ENCODE measurements at regions not wholly inside any gene's neighbourhood (a gene's known extent, or its start where the extent isn't known, plus 50 kb on each side); places are given as distances from the start of the nearest gene placed in this dataset.
A peak's percentile ranks its signal among the peaks of the same experiment; 100 is the strongest.
"Not testable (repeated sequence)": the region's sequence is repeated elsewhere in the genome, so short reads cannot be mapped to it uniquely, and the experiment has no call there.

GRCh38 chr12:131242741-131243496 is 289.2 kb downstream of the ADGRD1 start:
- DNase-seq (ENCODE audit: low read depth, low spot score): peak; percentile 79
- in situ Hi-C loops (cut with HindIII; ENCODE audit: low pct_unique_long_range_greater_than_20kb, low sequenced_read_pairs): no loop called here

DNA sequence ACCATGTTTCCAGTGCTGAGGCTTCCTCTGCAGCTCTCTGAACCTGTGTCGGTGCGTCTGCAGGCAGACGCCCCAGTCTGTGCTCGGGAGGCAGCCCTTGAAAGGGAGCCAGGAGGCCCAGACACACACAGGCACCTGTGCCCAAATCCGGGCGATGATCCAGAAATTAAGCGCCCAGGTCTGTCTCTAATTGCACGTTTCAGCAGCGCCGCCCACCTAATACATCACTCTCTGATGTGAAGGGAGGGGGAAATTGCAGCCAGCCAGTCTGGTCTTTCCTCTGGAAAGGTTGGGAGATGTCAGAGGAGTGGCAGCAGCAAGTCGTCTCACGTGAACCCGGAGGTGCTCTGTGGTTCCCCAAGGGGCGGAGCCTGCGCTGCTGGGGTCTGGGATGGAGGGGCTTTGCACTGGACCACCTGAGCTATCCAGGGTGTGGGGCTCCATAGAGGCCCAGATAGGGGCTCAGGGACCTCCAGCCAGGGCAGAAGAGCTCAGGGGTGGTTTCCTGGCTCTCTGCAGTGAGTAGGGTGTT is 290.5 kb downstream of the ADGRD1 start:
- DNase-seq (ENCODE audit: low read depth, low spot score); in situ Hi-C loops (cut with HindIII; ENCODE audit: low pct_unique_long_range_greater_than_20kb, low sequenced_read_pairs): not testable (repeated sequence)

- DNase-seq (ENCODE audit: low read depth, low spot score); in situ Hi-C loops (cut with HindIII; ENCODE audit: low pct_unique_long_range_greater_than_20kb, low sequenced_read_pairs): not testable (repeated sequence)
These were observed 291.5 kb downstream of the ADGRD1 start for GRCh38 chr12:131245161-131245560.

DNA sequence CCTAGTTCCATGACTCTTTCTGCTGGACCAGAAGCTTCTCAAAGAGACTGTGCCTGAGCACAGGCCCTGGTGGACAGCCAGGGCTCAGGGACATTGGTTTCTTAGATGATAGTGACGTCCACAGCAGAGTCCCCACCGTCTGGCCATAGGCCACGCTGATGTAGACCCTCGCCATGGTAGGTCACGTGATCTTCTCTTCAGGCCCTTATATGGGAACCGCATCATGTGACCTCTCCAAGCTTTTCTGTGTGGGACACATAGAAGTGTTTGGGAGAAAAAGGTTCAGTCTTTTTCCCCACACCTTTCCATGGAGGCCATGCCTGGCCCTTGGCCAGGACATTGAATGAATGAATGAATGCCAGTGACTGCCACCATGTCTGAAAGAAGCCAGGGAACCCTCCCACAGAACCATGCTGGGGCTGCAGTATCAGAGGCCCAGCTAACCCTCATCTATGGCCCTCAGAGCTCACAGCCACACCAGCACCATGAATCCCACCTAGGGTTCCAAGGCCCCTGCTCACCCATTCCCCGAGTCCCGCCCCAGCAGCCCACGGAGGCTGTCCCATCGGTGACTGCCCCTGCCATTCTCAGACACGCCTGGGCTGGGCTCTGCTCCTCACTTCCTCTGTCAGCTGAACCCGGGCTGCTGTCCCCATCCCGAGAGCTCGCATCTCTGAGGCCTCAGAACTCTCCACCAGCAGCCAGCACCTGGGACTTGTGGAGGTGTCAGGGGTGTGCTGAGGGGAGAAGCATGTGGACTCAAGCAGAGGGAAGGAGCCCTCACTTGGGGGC is 292.1 kb downstream of the ADGRD1 start:
- in situ Hi-C loops (cut with HindIII; ENCODE audit: low pct_unique_long_range_greater_than_20kb, low sequenced_read_pairs): no loop called here
- no peak for DNase-seq (ENCODE audit: low read depth, low spot score)

DNA sequence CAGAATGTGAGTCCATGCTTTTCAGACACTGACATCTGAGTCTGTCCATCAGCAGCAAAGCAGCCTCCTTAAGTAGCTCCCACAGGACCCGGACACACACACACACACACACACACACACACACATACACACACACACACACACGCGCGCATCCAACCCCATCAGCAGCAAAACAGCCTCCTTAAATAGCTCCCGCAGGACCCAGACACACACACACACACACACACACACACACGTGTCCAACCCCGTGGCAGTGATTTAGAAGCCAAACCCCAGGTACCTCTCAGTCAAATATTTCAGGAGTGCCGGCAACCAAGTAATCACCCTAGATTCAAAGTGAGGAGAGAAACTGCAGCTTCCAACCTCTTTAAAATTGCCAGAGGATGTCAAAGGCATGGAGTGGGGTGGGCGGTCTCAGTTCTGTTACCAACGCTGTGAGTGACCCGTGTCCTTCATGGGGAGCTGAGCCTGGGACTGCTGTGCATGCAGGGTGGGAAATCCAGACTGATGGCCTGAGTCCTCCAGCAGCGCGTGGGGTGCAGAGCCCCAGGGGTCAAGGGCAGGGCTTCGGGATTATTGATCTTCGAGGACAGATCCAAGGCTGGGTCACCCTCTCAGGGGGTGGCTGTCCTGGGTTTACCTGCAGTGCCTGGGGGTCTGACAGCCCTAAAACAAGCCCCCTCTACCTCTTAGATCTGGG is 293.5 kb downstream of the ADGRD1 start:
- in situ Hi-C loops (cut with HindIII; ENCODE audit: low pct_unique_long_range_greater_than_20kb, low sequenced_read_pairs); DNase-seq (ENCODE audit: low read depth, low spot score): not testable (repeated sequence)

- in situ Hi-C loops (cut with HindIII; ENCODE audit: low pct_unique_long_range_greater_than_20kb, low sequenced_read_pairs): not testable (repeated sequence)
These were observed 294.2 kb downstream of the ADGRD1 start for GRCh38 chr12:131247875-131248274.

DNA sequence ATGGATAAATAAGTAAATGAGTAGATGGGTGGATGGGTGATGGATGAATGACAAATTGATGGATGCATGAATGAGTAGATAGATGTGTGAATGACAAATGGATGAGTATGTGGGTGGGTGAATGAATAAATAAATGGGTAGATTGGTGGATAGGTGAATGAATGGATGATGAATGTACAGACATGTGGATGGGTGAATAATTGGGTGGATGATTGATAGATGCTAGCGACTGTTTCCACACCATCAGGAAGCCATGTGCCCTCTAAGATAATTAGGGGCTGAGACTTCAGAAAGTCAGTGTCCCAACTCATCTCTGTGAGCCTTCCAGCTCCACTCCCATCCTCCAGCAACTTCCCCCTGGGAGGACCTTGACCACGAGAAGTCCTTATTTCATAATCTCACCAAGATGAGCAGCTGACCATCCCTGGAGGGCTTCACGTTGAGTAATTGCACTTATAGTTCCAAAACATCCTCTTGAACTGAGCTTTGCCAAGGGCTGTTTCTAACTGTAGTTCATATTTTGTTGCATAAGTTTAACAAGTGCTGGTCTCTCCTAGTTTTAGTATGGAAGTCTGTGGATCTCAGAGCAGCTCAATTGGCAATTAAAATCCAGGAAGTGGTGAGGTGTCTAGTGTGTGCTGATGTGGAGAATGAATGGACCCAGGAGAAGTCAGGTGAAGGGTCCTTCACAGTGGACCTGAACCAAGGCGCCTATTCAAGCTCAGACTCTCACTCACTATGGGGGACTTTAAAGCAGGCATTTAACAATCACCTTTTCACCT is 295.7 kb downstream of the ADGRD1 start:
- in situ Hi-C loops (cut with HindIII; ENCODE audit: low pct_unique_long_range_greater_than_20kb, low sequenced_read_pairs): no loop called here
- no peak for DNase-seq (ENCODE audit: low read depth, low spot score)

More at GRCh38 chr12:131247875-131248274, 294.2 kb downstream of the ADGRD1 start:
- not testable (repeated sequence) for DNase-seq (ENCODE audit: low read depth, low spot score)

DNA sequence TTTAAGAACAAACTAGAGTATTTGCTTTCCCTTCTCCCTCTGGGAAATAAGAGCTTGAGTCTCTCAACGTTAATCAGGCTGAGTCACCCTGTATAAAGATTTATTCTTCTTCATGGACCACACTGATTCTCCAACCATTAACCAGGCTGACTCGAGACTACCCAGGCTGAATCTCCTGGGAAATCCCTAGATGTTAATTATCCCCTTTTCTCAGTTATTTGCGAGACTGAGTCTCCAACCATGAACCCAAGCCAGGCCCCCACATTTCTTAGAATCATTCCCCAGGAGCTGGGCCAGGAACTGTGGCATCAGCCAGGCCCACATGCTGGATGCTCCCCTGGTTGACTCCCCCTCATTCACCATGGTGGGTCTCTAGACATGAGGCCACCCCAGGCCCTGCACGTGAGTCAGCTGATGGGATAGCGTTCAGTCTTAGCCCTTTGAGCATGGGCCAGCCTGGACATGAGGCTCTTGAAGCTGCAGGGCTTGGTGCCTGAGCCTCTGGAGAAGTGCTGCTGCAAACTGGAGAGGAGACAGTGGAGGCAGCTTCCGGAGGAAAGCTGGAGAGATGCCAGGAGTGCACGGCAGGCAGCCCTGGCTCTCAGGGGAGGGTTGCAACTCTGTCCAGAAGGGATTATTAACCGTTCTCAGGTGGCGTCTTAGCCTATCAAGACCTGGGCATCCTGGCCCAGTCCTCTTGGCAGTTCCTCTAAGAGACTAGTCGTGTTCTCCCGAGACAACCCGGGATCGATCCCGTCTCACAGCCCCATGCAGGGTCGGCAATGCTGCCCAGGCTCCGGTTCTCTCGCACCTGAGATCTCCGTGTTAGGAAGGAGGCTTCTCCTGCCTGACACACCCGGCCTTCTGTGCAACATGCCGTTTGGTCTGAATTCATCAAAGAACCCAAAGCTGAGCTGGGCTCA is 296.6 kb downstream of the ADGRD1 start:
- no peak for DNase-seq (ENCODE audit: low read depth, low spot score)
- in situ Hi-C loops (cut with HindIII; ENCODE audit: low pct_unique_long_range_greater_than_20kb, low sequenced_read_pairs): no loop called here

- in situ Hi-C loops (cut with HindIII; ENCODE audit: low pct_unique_long_range_greater_than_20kb, low sequenced_read_pairs): no loop called here
- no peak for DNase-seq (ENCODE audit: low read depth, low spot score)
These were observed 297.2 kb downstream of the ADGRD1 start for GRCh38 chr12:131250951-131251315.

- in situ Hi-C loops (cut with HindIII; ENCODE audit: low pct_unique_long_range_greater_than_20kb, low sequenced_read_pairs): no loop called here
These were observed 297.8 kb downstream of the ADGRD1 start for GRCh38 chr12:131251336-131252101.

GRCh38 chr12:131253376-131254026 is 299.8 kb downstream of the ADGRD1 start:
- in situ Hi-C loops (cut with HindIII; ENCODE audit: low pct_unique_long_range_greater_than_20kb, low sequenced_read_pairs): no loop called here
- no peak for DNase-seq (ENCODE audit: low read depth, low spot score)

More at GRCh38 chr12:131251336-131252101, 297.8 kb downstream of the ADGRD1 start:
- peak; percentile 21 for DNase-seq (ENCODE audit: low read depth, low spot score)

- DNase-seq (ENCODE audit: low read depth, low spot score): no peak
- in situ Hi-C loops (cut with HindIII; ENCODE audit: low pct_unique_long_range_greater_than_20kb, low sequenced_read_pairs): no loop called here
These were observed 300.7 kb downstream of the ADGRD1 start for GRCh38 chr12:131254374-131254773.

DNA sequence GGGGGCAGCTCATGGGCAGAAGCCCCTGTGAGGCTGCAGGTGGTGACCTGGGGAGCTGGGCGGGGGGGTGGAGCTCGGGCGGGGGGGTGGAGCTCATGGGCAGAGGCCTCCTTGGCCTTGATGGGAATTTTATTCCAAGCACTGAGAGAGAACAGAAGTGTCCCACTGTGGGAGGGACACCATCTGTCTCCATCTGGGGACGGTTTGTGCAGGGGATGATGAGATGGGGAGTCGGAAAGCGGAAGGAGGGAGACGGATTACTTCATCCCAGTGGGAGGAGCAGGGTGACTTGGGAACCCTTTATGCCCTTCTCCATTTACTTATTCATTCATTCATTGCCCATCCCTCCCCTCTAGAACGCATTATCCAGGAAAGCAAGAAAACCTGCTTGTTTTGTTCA is 304.7 kb downstream of the ADGRD1 start:
- in situ Hi-C loops (cut with HindIII; ENCODE audit: low pct_unique_long_range_greater_than_20kb, low sequenced_read_pairs): no loop called here
- DNase-seq (ENCODE audit: low read depth, low spot score): no peak

DNA sequence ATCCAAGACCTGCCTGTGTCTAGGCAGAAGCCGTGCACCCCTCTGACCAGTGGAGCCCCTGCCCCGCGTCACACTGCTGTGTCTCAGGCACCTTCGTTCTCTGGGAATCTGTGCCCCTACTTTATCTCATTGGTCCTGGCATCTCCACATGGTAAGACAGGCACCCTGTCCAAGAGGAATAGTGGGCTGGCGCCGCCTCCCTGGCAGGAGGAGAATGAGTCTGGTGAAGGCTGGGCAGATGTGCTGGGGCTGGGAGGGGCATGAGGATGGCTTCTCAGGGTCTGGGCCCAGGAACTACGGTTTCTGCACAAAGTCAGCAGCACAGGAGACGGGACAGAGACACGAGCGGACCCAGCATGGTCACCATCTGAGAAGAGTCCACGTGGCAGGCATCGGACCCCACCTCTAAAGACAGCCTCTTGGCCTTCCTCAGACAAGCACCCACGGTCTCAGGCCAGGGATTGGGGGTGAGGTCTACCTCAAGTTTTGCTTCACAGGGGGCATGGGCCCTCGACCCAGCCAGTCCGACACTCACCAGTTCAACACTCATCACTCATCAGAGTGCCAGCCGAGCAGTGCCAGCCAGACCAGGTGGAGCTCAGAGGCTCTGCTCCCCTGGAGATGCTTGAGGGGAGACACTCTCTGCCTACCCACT is 306.7 kb downstream of the ADGRD1 start:
- in situ Hi-C loops (cut with HindIII; ENCODE audit: low pct_unique_long_range_greater_than_20kb, low sequenced_read_pairs): no loop called here
- no peak for DNase-seq (ENCODE audit: low read depth, low spot score)

DNA sequence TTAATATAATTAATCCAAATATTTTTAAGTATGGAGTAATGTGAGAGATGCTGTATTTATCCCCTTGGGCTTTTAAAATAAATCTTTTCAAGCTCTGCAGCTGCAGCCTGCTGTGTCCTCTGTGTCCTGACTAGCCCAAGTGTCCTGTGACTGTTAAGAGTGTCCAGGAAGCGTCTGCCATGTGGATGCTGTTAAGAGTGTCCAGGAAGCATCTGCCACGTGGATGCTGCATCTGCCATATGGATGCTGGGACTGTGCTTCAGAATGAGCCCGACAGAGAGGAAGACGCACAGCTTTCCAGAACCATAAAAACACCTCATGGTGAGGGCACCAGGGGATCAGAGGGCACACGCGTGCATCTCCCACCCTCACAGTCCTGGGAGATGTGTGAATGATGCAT is 307.2 kb downstream of the ADGRD1 start:
- in situ Hi-C loops (cut with HindIII; ENCODE audit: low pct_unique_long_range_greater_than_20kb, low sequenced_read_pairs): no loop called here
- no peak for DNase-seq (ENCODE audit: low read depth, low spot score)

Measured in SK-MEL-5 (cell line).